VCaP (cell line): ENCODE measurements at regions not wholly inside any gene's neighbourhood (a gene's known extent, or its start where the extent isn't known, plus 50 kb on each side); places are given as distances from the start of the nearest gene placed in this dataset.

Experiments
- H3K27ac ChIP-seq: fragments of 450-650 bp; 2 replicates; pipeline ENCODE4 v1.5.1; 2017
- TF ChIP-seq, protein P1 (sequence below): fragments of 450-650 bp; conservative IDR thresholded peaks from 2 replicates; pipeline ENCODE4 v1.5.1; 2017; ENCODE audit warnings: mild to moderate bottlenecking, moderate library complexity

DNA sequence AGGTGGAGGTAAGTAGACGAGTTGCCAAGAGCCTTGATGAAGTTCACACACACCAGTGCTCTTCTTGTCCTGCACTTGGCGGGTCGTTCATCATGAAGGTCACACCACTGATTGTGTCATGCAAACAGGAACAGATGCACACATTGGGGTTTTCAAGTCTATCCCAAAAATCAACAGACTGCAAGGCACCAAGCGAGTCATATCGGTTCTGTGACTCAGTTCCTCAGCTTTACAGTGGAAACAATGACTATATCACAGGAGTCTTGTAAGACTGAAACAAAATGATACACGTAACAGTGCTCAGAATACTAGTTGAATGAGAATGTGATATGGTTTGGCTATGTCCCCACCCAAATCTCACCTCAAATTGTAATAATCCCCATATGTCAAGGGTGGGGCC is 526.9 kb upstream of the ID2 start:
- H3K27ac ChIP-seq, result no peak overlapping the region
- TF ChIP-seq, protein P1, sequence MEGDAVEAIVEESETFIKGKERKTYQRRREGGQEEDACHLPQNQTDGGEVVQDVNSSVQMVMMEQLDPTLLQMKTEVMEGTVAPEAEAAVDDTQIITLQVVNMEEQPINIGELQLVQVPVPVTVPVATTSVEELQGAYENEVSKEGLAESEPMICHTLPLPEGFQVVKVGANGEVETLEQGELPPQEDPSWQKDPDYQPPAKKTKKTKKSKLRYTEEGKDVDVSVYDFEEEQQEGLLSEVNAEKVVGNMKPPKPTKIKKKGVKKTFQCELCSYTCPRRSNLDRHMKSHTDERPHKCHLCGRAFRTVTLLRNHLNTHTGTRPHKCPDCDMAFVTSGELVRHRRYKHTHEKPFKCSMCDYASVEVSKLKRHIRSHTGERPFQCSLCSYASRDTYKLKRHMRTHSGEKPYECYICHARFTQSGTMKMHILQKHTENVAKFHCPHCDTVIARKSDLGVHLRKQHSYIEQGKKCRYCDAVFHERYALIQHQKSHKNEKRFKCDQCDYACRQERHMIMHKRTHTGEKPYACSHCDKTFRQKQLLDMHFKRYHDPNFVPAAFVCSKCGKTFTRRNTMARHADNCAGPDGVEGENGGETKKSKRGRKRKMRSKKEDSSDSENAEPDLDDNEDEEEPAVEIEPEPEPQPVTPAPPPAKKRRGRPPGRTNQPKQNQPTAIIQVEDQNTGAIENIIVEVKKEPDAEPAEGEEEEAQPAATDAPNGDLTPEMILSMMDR, result no peak

DNA sequence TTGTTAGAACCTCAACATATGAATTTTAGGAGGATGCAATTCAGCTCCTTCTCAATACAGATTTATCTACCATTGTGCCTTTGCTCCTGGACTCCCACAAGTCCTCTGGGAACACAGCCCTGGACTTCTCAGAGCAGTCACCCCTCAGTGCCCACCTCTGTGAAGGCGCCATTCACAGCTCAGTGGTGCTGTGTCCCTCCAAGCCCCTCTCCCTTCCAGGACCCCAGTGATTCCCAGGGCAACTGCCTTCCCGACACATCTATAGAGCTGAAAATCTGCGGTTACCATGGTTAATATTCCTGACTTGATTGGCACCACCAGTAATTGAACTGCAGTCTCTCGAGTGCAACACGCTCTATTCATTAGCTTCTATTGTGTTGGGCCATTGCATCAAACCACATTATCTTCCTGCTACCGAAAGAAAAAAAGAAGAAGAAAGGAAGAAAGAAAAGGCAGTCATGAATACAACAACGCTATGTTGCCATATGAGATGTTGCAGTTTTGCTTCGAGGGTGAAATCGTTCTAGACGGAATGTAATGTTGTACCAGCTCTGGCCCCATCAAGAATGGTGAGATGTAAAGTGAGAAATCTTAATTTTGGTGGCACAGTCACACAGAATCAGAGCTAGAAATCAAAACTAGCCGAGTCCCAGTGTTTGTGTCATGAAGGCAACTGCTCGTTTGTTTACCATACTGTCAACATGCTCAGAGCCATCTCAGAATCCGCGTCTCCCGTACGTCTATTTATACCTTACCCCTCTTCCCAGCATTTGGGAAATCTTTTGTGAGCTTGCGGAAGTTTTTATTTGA is 524.0 kb upstream of the ID2 start:
- H3K27ac ChIP-seq, result no peak overlapping the region
- TF ChIP-seq, protein P1, result no peak

DNA sequence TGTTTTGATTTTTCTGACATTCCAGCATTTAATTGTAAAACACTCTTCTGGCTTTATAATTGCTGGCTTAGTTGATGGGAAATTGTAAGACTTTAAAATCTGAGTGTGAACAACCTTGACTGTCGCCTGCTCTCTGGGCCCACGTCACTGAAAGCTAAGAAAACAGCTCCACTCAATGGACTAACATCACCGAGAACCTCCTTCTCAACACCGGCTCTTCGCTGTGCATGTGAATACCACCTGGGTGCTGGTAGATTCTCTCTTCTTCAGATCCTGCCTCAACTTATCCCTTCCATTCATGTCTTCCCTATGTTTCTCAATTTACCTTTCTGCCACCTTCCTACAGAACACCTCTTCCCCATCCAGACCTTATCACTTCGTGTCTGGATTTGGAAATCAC is 523.1 kb upstream of the ID2 start:
- no peak overlapping the region for H3K27ac ChIP-seq
- TF ChIP-seq, protein P1, result no peak

DNA sequence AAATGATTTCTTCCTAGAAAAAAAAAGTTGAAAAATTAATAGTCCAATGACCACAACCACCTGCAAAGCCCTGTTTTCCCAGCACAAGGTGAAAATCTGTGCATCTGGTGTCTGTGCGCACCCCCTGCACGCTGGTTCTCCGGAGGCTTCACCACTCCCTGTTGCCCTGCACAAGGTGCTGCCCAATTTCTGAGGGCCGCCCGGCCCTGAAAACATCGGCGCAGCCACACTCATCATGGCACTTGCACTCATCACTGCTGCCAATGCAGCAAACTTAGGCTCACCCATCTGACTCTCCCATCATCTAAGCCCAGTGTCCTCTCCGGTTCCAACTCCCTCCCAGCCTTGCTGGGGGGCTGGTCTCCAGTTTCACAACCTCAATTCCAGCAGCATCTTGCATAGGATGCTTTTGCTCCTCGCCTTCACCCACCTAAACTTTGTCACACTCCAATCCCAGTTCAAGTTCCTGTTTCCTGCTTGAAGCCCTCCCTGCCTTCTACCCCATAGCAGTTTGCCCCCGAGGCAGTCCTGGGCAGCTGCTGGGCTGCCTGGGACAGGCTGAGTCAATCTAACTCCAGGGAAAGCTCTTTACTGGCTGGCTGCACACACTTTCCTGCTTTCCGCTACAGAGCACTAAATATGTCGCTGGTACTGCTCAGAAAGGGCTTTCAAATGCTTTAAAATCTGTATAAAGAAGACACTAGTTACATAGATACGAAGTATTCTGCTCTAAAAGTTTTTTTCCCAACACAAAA is 522.5 kb upstream of the ID2 start:
- TF ChIP-seq, protein P1, result no peak
- no peak overlapping the region for H3K27ac ChIP-seq

DNA sequence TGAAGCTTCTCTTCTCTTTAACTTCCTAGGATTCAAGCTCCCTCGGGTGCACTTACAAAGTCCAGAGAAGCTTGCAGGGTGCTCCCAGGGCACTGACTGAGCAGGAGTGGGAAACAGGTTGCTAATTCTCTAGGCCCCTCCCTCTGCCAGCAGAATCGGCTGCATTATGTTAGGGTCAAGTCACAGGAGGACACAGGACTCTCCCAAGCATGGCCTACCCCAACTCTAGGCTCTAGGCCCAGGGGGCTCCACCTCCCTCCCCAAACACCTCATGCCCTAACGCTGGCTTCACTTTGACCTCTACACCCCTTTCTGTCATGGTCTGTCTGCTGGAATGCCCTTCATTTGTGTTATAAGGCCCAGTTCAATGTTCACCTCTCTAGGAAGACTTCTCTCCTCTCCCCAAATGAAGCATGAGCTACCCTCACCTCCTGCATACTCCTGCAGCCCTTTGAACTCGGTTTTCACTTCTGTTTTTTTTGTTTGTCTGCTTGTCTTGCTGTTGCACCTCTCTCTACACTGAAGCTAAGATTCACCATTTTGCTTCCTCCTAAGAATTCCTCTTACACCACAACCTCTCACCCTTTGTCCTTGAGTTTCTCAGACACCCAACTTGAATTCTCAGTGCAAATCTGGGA is 521.8 kb upstream of the ID2 start:
- no peak overlapping the region for H3K27ac ChIP-seq
- TF ChIP-seq, protein P1, result no peak

DNA sequence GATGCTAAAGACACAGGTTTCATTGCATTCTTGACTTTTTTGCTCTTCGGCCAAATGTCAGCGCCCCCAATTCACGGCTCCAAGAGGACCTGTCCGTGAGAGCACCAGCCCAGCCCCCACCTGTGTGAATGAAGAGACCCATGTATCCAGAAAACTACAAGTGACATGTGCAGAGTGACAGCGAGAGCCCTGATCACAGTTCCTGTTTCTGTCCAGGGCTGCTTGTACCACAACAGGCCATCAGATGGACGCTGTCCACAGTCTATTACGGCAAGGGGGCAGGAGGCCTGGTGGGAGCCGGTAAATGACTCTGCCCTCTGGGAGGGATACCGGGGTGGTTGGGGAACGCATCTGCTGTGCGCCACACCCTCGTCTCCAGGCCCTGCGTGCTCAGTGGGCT is 520.9 kb upstream of the ID2 start:
- TF ChIP-seq, protein P1, result no peak
- no peak overlapping the region for H3K27ac ChIP-seq

DNA sequence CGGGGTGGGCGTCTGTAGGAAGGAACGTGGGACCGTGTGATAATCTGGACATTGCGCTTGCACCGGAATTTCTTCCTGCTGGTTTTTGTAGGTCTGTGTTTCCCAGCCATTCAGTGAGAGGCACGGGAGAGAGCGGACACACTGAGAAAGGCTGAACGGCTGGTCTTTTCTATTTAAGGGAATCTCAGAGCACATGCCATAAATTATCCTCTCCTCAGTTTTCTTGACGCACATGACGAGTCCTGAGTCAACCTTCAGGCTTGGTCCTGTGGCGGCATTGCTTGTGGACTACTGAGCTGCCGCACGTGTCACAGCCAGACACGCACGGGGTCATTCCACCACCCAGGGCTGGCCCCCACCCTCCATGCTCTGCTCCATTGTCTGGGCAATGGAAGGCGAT is 519.3 kb upstream of the ID2 start:
- TF ChIP-seq, protein P1, result no peak
- H3K27ac ChIP-seq, result no peak overlapping the region
